Transverse colon (tissue), 4 donors: ENCODE measurements at regions not wholly inside any gene's neighbourhood (a gene's known extent, or its start where the extent isn't known, plus 50 kb on each side); places are given as distances from the start of the nearest gene placed in this dataset.

Source experiments
- DNase-seq: peaks from one replicate; pipeline ENCODE4 v3.0.0-alpha.2; 2019
- H3K27ac ChIP-seq, 4 donors: fragments of 200-600 bp; sonication (generic); 2 replicates each; pipeline ENCODE4 v1.5.1; 2016 to 2018; ENCODE audit warnings: inconsistent platforms in 4 of 4
- H3K27me3 ChIP-seq: fragments of 200-600 bp; sonication (generic); 2 replicates; pipeline ENCODE4 v1.5.1; 2017; ENCODE audit warnings: inconsistent platforms
- H3K36me3 ChIP-seq, 4 donors: fragments of 200-600 bp; sonication (generic); 2 replicates each; pipeline ENCODE4 v1.5.1; 2017 to 2019; ENCODE audit warnings: inconsistent platforms in 4 of 4
- H3K4me1 ChIP-seq, 4 donors: fragments of 200-600 bp; sonication (generic); 2 replicates each; pipeline ENCODE4 v1.5.1; 2017 to 2020; ENCODE audit warnings: inconsistent platforms in 4 of 4
- H3K4me3 ChIP-seq, 4 donors: fragments of 200-600 bp; sonication (generic); 1 replicate in 1 of 4; 2 replicates in 3 of 4; pipeline versions ENCODE4 v1.5.1 to v1.6.1; 2017 to 2019; ENCODE audit warnings: inconsistent platforms in 4 of 4
- H3K9me3 ChIP-seq, 2 donors: fragments of 200-600 bp; sonication (generic); 2 replicates each; pipeline ENCODE4 v1.5.1; 2017 to 2019; ENCODE audit warnings: inconsistent platforms in 2 of 2
- EP300 ChIP-seq: sonication (generic); formaldehyde crosslinking; IDR thresholded peaks from one replicate; pipeline ENCODE4 v1.6.1; 2017; ENCODE audit warnings: antibody characterized with exemption, low read depth
- POLR2A ChIP-seq: fragments of 450-650 bp; IDR thresholded peaks from one replicate; pipeline ENCODE4 v1.6.1; 2016; ENCODE audit warnings: antibody characterized with exemption, mild to moderate bottlenecking, moderate library complexity
- POLR2AphosphoS5 ChIP-seq, 3 donors: sonication (generic); formaldehyde crosslinking; IDR thresholded peaks; one replicate each; pipeline ENCODE4 v1.6.1; 2016; ENCODE audit warnings: antibody characterized with exemption in 3 of 3
- WGBS, 2 donors: methylation state at CpG; one replicate each; pipeline ENCODE4 v1.1.5; 2018; ENCODE audit warnings: low coverage in 1 of 2; 5-methylcytosine and 5-hydroxymethylcytosine counted together
- in situ Hi-C, 4 donors: fragments of 200-750 bp; cut with MboI; loops; one replicate each; pipeline versions ENCODE4 v1.15.0 to v1.15.1; 2017; ENCODE audit warnings: low sequenced_read_pairs in 3 of 4, low pct_ligation_motif_present in 1 of 4, low pct_unique_long_range_greater_than_20kb in 1 of 4
- intact Hi-C: fragments of 100-400 bp; cut with DNase I; formaldehyde crosslinking; loops from one replicate; pipeline ENCODE4 v1.15.1; 2023; ENCODE audit warnings: low total_unique reads
- TF ChIP-seq, protein P1 (sequence below), 5 experiments: fragments of 200-600 bp in 3 of 5; fragments of 450-650 bp in 2 of 5; sonication (generic) in 3 of 5; IDR thresholded peaks; 1 replicate in 2 of 5; 2 replicates in 3 of 5; pipeline ENCODE4 v1.5.1; 2016 to 2017; ENCODE audit warnings: antibody characterized with exemption in 5 of 5, inconsistent platforms in 3 of 5, mild to moderate bottlenecking in 2 of 5, moderate library complexity in 1 of 5

DNA sequence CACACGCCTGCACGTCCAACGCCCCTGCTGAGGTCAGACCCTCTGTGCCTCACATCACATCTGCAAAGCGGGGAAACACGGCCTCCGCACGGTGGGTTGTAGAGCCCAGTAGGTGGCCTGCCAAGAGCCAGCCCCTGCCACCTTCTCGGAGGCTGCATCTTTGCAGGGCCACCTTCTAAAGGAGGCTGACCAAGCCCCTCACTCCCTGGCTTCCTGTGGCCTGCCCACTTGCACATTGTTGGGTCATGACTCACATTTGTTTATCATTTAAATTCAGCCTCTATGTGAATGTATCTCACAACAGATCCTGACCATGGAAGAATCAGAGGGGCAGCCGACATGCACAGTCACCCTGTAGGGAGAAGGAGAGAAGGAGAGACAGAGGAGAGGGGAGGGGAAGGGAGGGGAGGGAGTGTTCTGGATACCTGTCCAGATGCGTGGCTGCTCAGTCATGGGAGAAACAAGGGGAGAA lies 319.5 kb upstream of the DIO3 start:
- Histone ChIP-seq H3K36me3 (no peaks in the 10 kb centered on the region), H3K9me3 (no peaks in the 10 kb centered on the region), H3K4me1 (no peaks in the 10 kb centered on the region), H3K27me3 (peaks cover 3% of the 10 kb centered on the region), H3K27ac (no peak overlapping the region), H3K4me3 (no peak overlapping the region)
- DNase-seq: no peak
- 77 to 100% methylated on average over 1 to 10 of the region's 10 CpGs for WGBS, 2 donors
- in situ Hi-C loops (loop anchor here in 1 of 4 donors (25.0 kb wide), 1 partner anchor 380 kb away; no protein-coding TSS in a partner anchor), intact Hi-C loops (no loop called here)
- TF ChIP-seq POLR2A: no peak
- TF ChIP-seq EP300: no peak
- TF ChIP-seq, protein P1, sequence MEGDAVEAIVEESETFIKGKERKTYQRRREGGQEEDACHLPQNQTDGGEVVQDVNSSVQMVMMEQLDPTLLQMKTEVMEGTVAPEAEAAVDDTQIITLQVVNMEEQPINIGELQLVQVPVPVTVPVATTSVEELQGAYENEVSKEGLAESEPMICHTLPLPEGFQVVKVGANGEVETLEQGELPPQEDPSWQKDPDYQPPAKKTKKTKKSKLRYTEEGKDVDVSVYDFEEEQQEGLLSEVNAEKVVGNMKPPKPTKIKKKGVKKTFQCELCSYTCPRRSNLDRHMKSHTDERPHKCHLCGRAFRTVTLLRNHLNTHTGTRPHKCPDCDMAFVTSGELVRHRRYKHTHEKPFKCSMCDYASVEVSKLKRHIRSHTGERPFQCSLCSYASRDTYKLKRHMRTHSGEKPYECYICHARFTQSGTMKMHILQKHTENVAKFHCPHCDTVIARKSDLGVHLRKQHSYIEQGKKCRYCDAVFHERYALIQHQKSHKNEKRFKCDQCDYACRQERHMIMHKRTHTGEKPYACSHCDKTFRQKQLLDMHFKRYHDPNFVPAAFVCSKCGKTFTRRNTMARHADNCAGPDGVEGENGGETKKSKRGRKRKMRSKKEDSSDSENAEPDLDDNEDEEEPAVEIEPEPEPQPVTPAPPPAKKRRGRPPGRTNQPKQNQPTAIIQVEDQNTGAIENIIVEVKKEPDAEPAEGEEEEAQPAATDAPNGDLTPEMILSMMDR (IDR thresholded peaks at IDR 0.05): no peak
- no peak for TF ChIP-seq POLR2AphosphoS5 (IDR thresholded peaks at IDR 0.05)

DNA sequence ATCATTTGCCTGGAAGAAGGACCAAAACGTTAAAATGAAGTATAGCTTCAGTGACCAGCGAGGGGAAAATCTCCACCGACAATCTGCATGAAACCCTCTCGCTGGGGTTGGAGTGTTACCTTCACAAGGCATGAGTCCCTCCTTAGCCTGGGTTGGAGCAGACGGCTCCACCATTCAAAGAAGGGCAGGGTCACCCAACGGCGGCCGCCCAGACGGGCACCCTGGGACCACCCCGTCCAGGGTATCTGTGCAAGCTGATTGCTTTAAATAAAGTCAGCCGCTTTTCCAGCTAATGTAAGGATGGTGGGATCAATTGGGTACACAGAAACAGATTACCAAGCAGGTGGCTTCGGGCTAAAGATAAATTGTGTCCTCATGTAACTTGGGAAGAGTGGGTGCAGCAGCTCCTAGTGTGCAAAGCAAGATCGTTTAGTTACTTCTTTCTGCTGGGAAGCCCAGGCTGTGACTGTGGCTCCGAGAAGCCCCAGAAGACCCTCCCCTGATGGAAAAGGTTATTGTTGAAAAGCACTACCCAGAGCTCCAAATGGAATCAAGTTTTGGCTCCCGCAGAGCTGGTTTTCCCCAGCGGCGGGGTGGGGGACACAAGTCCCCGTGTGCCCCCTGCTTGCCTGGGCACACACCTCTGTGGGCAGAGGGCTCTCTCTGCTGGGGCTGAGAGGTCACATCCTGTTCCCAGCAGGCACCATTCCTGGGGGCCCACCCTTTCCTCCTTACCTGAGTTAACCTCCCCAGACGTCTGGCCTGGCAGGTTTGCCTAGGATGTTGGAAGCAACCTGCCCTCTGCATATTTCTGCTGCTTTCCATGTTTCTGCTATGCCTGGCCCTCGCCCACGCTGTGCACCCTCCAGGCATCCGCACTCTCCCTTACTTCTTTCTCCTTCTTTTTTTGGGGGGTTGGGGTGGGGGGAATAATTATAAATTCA lies 318.6 kb upstream of the DIO3 start:
- DNase-seq: no peak
- H3K4me3 ChIP-seq: no peak overlapping the region
- TF ChIP-seq POLR2A (no peak), POLR2AphosphoS5 (IDR thresholded peaks at IDR 0.05) (no peak), EP300 (no peak)
- no peaks in the 10 kb centered on the region for H3K9me3 ChIP-seq
- in situ Hi-C loops: loop anchor here in 1 of 4 donors (25.0 kb wide), 1 partner anchor 380 kb away; no protein-coding TSS in a partner anchor
- H3K27ac ChIP-seq: no peak overlapping the region
- intact Hi-C loops: no loop called here
- H3K27me3 ChIP-seq: peaks cover 3% of the 10 kb centered on the region
- H3K4me1 ChIP-seq: no peaks in the 10 kb centered on the region
- H3K36me3 ChIP-seq: no peaks in the 10 kb centered on the region
- 76 to 79% methylated on average over 6 to 22 of the region's 22 CpGs for WGBS, 2 donors

DNA sequence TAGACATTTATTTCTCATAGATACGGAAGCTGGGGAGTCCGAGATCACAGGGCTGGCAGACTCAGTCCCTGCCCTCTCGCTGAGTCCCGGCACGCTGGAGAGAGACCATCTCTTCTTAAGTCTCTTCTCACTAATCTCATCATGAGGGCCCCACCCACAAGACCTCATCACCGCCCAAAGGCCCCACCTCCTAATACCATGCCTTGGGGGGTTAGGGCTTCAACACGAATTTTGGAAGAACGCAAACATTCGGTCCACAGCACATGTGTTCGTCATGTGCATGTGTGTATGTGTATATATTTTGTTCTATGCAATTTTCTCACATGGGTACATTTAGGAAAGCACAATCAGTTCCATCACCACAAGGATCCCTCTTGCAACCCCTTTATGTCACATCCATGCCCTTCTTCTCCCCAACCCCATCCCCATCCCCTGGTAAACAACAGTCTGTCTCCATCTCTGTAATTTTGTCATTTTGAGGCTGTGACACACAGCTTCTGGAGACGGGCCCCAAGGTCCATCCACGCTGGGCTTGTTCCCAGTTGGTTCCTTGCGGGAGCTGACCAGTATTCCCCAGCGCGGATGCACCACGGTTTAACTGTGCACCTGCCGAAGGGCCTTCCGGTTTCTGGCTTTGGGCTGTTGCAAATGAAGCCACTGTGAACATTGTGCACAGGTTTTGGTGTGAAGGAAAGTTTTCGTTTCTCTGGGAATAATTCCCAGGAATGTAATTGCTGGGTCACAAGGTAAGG lies 317.5 kb upstream of the DIO3 start:
- TF ChIP-seq POLR2A (no peak), POLR2AphosphoS5 (IDR thresholded peaks at IDR 0.05) (no peak), EP300 (no peak)
- TF ChIP-seq, protein P1 (IDR thresholded peaks at IDR 0.05): no peak
- WGBS, 2 donors: 94% methylated on average over 19 of the region's 19 CpGs; no CpG with 5 or more reads in 1 of the 2 donors

DNA sequence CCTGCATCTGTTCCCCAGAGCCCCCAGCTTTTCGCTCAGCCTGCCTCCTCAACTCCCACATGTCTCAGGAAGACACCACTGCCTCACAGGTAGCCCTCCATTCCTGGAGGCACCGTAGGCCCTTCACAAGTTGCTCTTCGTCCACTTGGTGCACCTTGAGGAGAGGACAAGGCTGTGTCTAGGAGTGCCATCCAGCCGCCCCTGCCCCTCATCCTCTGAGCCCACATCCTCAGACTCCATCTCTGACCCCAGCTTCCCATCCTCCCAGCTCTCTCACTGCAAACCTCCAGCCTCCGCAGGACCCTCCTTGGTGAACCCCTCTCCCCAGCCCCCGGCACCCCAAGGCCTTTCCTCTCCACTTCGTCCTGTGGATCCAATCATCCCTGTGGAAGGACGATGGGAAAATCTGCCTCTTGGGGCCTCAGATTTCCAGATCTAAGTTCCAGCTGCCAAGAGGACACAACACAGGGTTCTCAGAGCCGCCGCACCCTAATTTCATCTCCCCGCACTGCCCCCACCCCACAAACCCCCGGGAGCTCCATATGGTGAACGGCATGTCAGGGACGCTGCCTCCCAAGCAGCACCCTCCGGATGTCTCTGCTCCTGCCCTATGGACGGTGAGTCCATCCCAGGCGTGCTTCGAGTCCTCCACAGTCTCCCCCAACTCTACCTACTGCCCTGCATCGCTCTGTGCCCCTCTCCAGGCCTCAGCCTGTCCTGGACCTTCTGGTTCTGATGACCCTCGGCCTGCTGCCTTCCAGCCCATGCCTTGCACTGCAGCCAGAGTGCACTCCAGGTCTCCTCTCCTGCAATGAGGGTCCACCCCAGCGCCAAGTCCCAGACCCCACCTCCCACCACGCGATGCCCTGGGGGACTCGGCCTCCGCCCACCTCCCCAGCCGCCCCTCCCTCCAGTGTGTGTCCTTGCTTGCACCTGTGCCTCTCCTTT lies 314.1 kb upstream of the DIO3 start:
- Histone ChIP-seq H3K4me1 (no peaks in the 10 kb centered on the region), H3K4me3 (no peak overlapping the region), H3K9me3 (no peaks in the 10 kb centered on the region), H3K36me3 (no peaks in the 10 kb centered on the region), H3K27me3 (peaks cover 3% of the 10 kb centered on the region), H3K27ac (no peak overlapping the region)
- in situ Hi-C loops: loop anchor here in 1 of 4 donors (25.0 kb wide), 1 partner anchor 385 kb away; no protein-coding TSS in a partner anchor
- TF ChIP-seq EP300: no peak
- TF ChIP-seq, protein P1 (IDR thresholded peaks at IDR 0.05): no peak
- TF ChIP-seq POLR2AphosphoS5 (IDR thresholded peaks at IDR 0.05): no peak
- no peak for TF ChIP-seq POLR2A
- DNase-seq: no peak
- 82 to 93% methylated on average over 7 to 26 of the region's 26 CpGs for WGBS, 2 donors
- intact Hi-C loops: no loop called here

More for the DNA sequence above, 317.5 kb upstream of the DIO3 start:
- DNase-seq: no peak
- in situ Hi-C loops (loop anchor here in 1 of 4 donors (25.0 kb wide), 1 partner anchor 381 kb away; no protein-coding TSS in a partner anchor), intact Hi-C loops (no loop called here)
- no peaks in the 10 kb centered on the region for H3K4me1 ChIP-seq
- no peak overlapping the region for H3K27ac ChIP-seq
- H3K27me3 ChIP-seq: peaks cover 3% of the 10 kb centered on the region
- no peak overlapping the region for H3K4me3 ChIP-seq
- no peaks in the 10 kb centered on the region for H3K36me3 ChIP-seq
- no peaks in the 10 kb centered on the region for H3K9me3 ChIP-seq
